HL-60 (cell line): ENCODE measurements at regions not wholly inside any gene's neighbourhood (a gene's known extent, or its start where the extent isn't known, plus 50 kb on each side); places are given as distances from the start of the nearest gene placed in this dataset.

Experiments used
- DNase-seq, 2 experiments: peaks; one replicate each; pipeline ENCODE4 v3.0.0-alpha.2; 2010 to 2020; ENCODE audit warnings: low read depth in 1 of 2, low spot score in 1 of 2
- H3K27ac ChIP-seq: fragments of 250-450 bp; sonication (Bioruptor Pico); replicated peaks from 2 replicates; pipeline ENCODE4 v1.5.1; 2020; ENCODE audit warnings: mild to moderate bottlenecking, moderate library complexity
- H3K27me3 ChIP-seq: fragments of 250-450 bp; sonication (Bioruptor Pico); 2 replicates; pipeline ENCODE4 v1.5.1; 2021; ENCODE audit warnings: mild to moderate bottlenecking, moderate library complexity; ENCODE audit not compliant: insufficient read depth, poor library complexity, severe bottlenecking
- H3K4me3 ChIP-seq: replicated peaks from 2 replicates; pipeline ENCODE4 v1.5.1; 2011; ENCODE audit warnings: mild to moderate bottlenecking, control low read depth, low read length; ENCODE audit not compliant: insufficient read depth
- GABPA ChIP-seq: IDR thresholded peaks from 2 replicates; pipeline ENCODE4 v1.6.1; 2012; ENCODE audit warnings: low read depth
- POLR2AphosphoS5 ChIP-seq: IDR thresholded peaks from 2 replicates; pipeline ENCODE4 v1.6.1; 2012; ENCODE audit warnings: low read depth
- SPI1 ChIP-seq: IDR thresholded peaks from 2 replicates; pipeline ENCODE4 v1.6.1; 2012; ENCODE audit warnings: low read depth, mild to moderate bottlenecking, borderline replicate concordance
- TF ChIP-seq, protein P1 (sequence below): IDR thresholded peaks from one replicate; pipeline ENCODE4 v1.5.1; 2011; ENCODE audit warnings: low read length, control low read depth, inconsistent platforms; ENCODE audit not compliant: insufficient read depth
- TF ChIP-seq, protein P2 (sequence below): IDR thresholded peaks from 2 replicates; pipeline ENCODE4 v1.6.1; 2012; ENCODE audit warnings: low read depth; ENCODE audit not compliant: insufficient replicate concordance

DNA sequence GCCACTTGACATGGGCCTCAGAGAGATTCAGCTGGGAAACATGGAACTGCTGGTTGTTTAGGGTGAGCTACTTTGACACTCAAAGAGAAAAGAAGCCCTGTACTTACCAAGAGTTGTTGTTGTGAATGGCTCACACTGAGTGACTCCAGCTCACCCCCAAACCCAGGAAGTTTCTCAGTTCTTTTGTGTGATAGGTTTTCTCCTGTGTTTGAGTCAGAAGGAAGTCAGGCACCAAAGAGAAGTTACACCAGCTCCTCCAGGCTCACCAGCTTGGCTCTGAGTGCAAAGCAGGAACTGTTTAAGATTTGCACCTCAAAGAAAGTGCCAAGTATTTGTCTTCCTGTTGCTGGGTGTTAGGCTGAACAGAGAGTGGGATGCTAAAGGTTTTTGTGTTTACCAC, 111.2 kb upstream of the PROX1 start:
- Histone ChIP-seq H3K27me3 (no peaks in the 10 kb centered on the region), H3K27ac (no peak overlapping the region), H3K4me3 (no peak overlapping the region)
- no peak for DNase-seq
- TF ChIP-seq POLR2AphosphoS5 (no peak), SPI1 (no peak), GABPA (no peak)
- TF ChIP-seq, protein P1, sequence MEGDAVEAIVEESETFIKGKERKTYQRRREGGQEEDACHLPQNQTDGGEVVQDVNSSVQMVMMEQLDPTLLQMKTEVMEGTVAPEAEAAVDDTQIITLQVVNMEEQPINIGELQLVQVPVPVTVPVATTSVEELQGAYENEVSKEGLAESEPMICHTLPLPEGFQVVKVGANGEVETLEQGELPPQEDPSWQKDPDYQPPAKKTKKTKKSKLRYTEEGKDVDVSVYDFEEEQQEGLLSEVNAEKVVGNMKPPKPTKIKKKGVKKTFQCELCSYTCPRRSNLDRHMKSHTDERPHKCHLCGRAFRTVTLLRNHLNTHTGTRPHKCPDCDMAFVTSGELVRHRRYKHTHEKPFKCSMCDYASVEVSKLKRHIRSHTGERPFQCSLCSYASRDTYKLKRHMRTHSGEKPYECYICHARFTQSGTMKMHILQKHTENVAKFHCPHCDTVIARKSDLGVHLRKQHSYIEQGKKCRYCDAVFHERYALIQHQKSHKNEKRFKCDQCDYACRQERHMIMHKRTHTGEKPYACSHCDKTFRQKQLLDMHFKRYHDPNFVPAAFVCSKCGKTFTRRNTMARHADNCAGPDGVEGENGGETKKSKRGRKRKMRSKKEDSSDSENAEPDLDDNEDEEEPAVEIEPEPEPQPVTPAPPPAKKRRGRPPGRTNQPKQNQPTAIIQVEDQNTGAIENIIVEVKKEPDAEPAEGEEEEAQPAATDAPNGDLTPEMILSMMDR: no peak
- TF ChIP-seq, protein P2, sequence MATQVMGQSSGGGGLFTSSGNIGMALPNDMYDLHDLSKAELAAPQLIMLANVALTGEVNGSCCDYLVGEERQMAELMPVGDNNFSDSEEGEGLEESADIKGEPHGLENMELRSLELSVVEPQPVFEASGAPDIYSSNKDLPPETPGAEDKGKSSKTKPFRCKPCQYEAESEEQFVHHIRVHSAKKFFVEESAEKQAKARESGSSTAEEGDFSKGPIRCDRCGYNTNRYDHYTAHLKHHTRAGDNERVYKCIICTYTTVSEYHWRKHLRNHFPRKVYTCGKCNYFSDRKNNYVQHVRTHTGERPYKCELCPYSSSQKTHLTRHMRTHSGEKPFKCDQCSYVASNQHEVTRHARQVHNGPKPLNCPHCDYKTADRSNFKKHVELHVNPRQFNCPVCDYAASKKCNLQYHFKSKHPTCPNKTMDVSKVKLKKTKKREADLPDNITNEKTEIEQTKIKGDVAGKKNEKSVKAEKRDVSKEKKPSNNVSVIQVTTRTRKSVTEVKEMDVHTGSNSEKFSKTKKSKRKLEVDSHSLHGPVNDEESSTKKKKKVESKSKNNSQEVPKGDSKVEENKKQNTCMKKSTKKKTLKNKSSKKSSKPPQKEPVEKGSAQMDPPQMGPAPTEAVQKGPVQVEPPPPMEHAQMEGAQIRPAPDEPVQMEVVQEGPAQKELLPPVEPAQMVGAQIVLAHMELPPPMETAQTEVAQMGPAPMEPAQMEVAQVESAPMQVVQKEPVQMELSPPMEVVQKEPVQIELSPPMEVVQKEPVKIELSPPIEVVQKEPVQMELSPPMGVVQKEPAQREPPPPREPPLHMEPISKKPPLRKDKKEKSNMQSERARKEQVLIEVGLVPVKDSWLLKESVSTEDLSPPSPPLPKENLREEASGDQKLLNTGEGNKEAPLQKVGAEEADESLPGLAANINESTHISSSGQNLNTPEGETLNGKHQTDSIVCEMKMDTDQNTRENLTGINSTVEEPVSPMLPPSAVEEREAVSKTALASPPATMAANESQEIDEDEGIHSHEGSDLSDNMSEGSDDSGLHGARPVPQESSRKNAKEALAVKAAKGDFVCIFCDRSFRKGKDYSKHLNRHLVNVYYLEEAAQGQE: no peak

DNA sequence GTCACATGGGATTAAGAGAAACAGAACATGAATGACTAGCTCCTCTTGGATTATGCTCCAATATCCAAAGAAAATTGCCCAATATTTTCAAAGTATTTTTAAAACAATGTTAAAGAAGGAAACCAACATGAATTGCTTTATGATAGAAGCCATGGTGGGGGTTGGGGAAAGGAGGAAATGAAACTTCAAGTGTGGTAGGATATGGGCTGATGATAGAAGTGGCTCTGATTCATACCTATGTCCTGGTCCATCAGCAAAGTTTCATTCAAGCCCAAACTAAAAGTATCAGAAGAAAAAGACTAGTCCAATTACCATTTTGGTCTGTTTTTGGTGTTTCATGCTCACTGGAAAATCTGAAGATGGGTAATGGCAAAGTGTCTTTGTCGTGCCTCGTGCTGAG, 104.2 kb upstream of the PROX1 start:
- no peak overlapping the region for H3K27ac ChIP-seq
- H3K4me3 ChIP-seq: no peak overlapping the region
- DNase-seq: no peak
- TF ChIP-seq, protein P1: no peak
- no peaks in the 10 kb centered on the region for H3K27me3 ChIP-seq

DNA sequence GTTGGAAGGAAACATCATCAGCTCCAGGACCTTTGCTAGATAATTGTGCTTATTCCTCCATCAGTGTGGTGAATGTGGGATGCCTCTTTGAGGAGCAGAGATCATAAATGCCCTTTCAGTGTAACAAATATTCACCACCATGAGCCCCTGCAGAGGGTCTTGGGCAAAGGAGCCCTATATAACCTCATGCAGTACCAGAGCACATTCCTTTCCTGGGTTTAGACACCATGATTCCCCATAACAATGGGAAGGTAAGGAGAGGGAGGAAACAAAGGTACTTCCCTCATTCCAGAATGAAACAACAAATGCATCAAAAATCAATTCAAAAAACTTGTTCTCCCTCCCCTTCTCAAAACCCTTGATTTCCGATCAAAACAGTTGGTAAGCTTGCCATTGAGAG, 103.4 kb upstream of the PROX1 start:
- TF ChIP-seq POLR2AphosphoS5 (no peak), GABPA (no peak), SPI1 (no peak)
- TF ChIP-seq, protein P1: no peak
- TF ChIP-seq, protein P2: no peak
- Histone ChIP-seq H3K27me3 (no peaks in the 10 kb centered on the region), H3K4me3 (no peak overlapping the region), H3K27ac (no peak overlapping the region)
- DNase-seq: no peak

DNA sequence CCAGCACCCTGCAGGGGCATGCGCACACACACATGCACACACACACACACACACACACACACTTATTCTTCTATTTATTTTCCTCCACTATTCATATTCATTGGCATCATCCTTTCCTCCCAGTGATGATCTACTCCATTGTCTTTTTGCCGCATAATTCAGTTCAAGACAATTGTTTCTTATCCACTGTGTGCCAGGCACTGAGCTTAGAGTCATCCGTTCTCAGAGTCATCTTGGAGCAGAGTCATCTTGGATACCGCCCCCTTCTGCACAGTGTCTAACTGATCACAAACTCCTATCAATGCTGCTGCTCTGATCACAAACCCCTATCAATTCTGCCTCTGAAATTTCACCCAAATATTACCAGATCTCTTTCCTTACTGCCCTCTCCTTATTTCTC, 102.8 kb upstream of the PROX1 start:
- Histone ChIP-seq H3K27me3 (no peaks in the 10 kb centered on the region), H3K4me3 (no peak overlapping the region), H3K27ac (no peak overlapping the region)
- TF ChIP-seq, protein P1: no peak
- no peak for DNase-seq
